ENCODE measurements at regions not wholly inside any gene's neighbourhood (a gene's known extent, or its start where the extent isn't known, plus 50 kb on each side); places are given as distances from the start of the nearest gene placed in this dataset.

DNA sequence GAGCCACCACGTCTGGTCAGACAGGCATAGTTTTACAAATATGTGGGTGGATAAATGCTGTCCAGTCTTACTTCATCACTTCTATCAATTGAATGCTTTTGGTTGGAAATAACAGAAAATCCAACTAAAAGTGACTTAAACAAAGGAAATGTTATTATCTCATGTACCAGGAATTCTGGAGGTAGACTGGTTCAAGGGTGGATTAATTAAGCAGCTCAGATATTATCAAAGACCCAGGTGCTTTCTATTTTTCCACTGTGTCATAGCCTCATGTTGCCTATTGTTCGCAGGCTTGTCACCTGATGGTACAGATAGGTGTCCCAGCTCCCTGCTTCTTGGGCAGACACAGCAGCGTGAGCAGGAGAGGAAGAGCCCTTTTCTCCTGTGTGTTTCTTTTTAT, 156.1 kb upstream of the CTBP2 start:
- intact Hi-C loops (cut with DNase I): loop anchor here in 1 of 10 donors (5.0 kb wide), 1 partner anchor 386 kb away; no protein-coding TSS in a partner anchor
- H3K9me3 ChIP-seq: no peaks in the 10 kb centered on the region
- DNase-seq (no peak), ATAC-seq (no peak)
- H3K27me3 ChIP-seq: no peaks in the 10 kb centered on the region
- no peak overlapping the region for H3K4me3 ChIP-seq
- no peaks in the 10 kb centered on the region for H3K4me1 ChIP-seq
- WGBS, 4 donors: 59 to 75% (median 68%) methylated on average over 3 of the region's 3 CpGs
- no peaks in the 10 kb centered on the region for H3K36me3 ChIP-seq
- TF ChIP-seq POLR2A (IDR thresholded peaks at IDR 0.05): no peak
- no peak overlapping the region for H3K27ac ChIP-seq

DNA sequence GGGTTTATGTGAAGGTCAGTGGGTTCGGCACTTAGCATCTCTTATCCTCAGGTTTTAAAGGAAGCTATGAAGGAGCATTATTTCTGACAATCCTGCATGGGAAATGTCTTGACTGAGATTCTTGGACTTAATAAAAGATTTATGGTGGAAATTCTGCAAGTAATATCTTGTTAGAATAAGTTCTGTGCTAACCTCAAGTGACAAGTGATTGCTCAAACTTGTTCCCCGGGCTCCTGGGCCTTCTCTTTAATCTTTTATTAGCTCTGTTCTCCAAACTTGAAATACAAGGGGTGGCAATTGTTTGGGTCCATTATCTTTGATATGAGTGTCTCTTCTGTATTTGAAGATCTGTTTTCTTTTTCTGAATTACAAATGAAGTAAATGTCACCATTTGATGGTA, 140.6 kb upstream of the CTBP2 start:
- H3K27ac ChIP-seq: no peak overlapping the region
- no peaks in the 10 kb centered on the region for H3K4me1 ChIP-seq
- H3K9me3 ChIP-seq: no peaks in the 10 kb centered on the region
- peaks cover 0 to 3% (median 0%) of the 10 kb centered on the region in 9 donors for H3K27me3 ChIP-seq
- no peak for DNase-seq
- TF ChIP-seq CTCF (IDR thresholded peaks at IDR 0.05) (no peak), POLR2A (IDR thresholded peaks at IDR 0.05) (no peak)
- intact Hi-C loops (cut with DNase I): no loop called here
- no peak for ATAC-seq
- no peak overlapping the region for H3K4me3 ChIP-seq
- 83 to 86% (median 84%) methylated on average over 2 of the region's 2 CpGs for WGBS, 4 donors
- no peaks in the 10 kb centered on the region for H3K36me3 ChIP-seq

GRCh38 chr10:125299461-125299860, 139.1 kb upstream of the CTBP2 start:
- intact Hi-C loops (cut with DNase I): no loop called here
- H3K27ac ChIP-seq: no peak overlapping the region
- peaks cover 0 to 3% (median 0%) of the 10 kb centered on the region in 9 donors for H3K27me3 ChIP-seq
- H3K9me3 ChIP-seq: no peaks in the 10 kb centered on the region
- H3K36me3 ChIP-seq: no peaks in the 10 kb centered on the region
- TF ChIP-seq POLR2A (IDR thresholded peaks at IDR 0.05): no peak
- no peak for TF ChIP-seq CTCF (IDR thresholded peaks at IDR 0.05)
- H3K4me3 ChIP-seq: no peak overlapping the region
- ATAC-seq (no peak), DNase-seq (no peak)
- 21 to 45% (median 36%) methylated on average over 2 of the region's 2 CpGs for WGBS, 4 donors
- no peaks in the 10 kb centered on the region for H3K4me1 ChIP-seq

DNA sequence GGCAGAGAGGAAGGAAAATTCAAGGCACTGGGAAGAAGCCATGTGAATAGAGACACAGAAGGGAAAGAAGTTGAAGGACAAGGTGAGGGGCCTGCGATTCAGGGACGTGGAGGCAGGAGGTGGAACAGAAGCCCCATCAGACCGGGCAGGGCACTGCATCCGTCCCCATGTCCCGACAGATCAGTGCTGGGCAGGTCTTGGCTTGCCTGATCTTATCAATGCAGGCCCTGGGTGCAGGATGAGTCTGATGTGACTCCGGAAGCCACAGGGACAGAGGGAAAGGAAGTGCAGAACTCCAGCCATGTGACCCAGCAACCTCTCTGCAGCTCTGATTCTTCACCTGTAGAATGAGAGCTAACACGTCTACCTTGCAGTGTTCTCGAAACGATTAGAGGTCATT, 136.2 kb upstream of the CTBP2 start:
- DNase-seq: no peak
- Histone ChIP-seq H3K36me3 (no peaks in the 10 kb centered on the region), H3K27me3 (no peaks in the 10 kb centered on the region), H3K4me3 (no peak overlapping the region), H3K4me1 (peaks cover 0 to 3% (median 0%) of the 10 kb centered on the region in 12 donors), H3K27ac (no peak overlapping the region), H3K9me3 (no peaks in the 10 kb centered on the region)
- 76 to 82% (median 78%) methylated on average over 9 of the region's 9 CpGs for WGBS, 4 donors
- intact Hi-C loops (cut with DNase I): no loop called here
- ATAC-seq: no peak
- no peak for TF ChIP-seq POLR2A (IDR thresholded peaks at IDR 0.05)
- TF ChIP-seq CTCF (IDR thresholded peaks at IDR 0.05): no peak

GRCh38 chr10:125294109-125294508, 133.7 kb upstream of the CTBP2 start:
- Histone ChIP-seq H3K27me3 (no peaks in the 10 kb centered on the region), H3K36me3 (no peaks in the 10 kb centered on the region), H3K27ac (no peak overlapping the region), H3K9me3 (peaks cover 0 to 5% (median 0%) of the 10 kb centered on the region in 12 donors), H3K4me1 (peaks cover 0 to 3% (median 0%) of the 10 kb centered on the region in 12 donors), H3K4me3 (no peak overlapping the region)
- WGBS, 4 donors: 82 to 88% (median 85%) methylated on average over 2 of the region's 2 CpGs
- DNase-seq (no peak), ATAC-seq (no peak)
- intact Hi-C loops (cut with DNase I): no loop called here
- TF ChIP-seq CTCF (IDR thresholded peaks at IDR 0.05) (no peak), POLR2A (IDR thresholded peaks at IDR 0.05) (no peak)
